ENCODE measurements at regions not wholly inside any gene's neighbourhood (a gene's known extent, or its start where the extent isn't known, plus 50 kb on each side); places are given as distances from the start of the nearest gene placed in this dataset.

DNA sequence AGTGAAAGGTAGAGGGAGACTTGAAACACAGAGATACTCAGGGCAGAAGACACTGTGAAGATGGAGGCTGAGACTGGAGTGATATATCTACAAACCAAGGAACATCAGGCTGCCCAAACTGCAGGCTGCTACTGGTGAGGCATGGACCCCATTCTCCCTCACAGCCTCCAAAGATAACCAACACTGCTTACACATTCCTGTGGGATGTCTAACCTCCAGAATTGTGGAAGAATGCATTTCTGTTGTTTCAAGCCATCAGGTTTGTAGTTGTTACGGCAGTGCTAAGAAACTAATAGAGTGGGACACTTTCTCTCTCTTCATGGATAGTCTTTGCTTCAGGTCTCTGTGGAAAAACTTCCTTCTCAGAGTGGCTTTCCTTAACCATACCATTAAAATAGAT is 182.6 kb upstream of the TMEM106B start:
- TF ChIP-seq POLR2A (IDR thresholded peaks at IDR 0.05), result no peak
- TF ChIP-seq, protein P1, sequence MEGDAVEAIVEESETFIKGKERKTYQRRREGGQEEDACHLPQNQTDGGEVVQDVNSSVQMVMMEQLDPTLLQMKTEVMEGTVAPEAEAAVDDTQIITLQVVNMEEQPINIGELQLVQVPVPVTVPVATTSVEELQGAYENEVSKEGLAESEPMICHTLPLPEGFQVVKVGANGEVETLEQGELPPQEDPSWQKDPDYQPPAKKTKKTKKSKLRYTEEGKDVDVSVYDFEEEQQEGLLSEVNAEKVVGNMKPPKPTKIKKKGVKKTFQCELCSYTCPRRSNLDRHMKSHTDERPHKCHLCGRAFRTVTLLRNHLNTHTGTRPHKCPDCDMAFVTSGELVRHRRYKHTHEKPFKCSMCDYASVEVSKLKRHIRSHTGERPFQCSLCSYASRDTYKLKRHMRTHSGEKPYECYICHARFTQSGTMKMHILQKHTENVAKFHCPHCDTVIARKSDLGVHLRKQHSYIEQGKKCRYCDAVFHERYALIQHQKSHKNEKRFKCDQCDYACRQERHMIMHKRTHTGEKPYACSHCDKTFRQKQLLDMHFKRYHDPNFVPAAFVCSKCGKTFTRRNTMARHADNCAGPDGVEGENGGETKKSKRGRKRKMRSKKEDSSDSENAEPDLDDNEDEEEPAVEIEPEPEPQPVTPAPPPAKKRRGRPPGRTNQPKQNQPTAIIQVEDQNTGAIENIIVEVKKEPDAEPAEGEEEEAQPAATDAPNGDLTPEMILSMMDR (IDR thresholded peaks at IDR 0.05), result no peak
- TF ChIP-seq POLR2AphosphoS5 (IDR thresholded peaks at IDR 0.05), result no peak
- TF ChIP-seq EP300 (IDR thresholded peaks at IDR 0.05), result no peak

Measured in stomach (tissue), 4 donors.